ENCODE measurements at regions not wholly inside any gene's neighbourhood (a gene's known extent, or its start where the extent isn't known, plus 50 kb on each side); places are given as distances from the start of the nearest gene placed in this dataset.
A peak's percentile ranks its signal among the peaks of the same experiment; 100 is the strongest.

- Histone ChIP-seq H3K36me3 (no peaks in the 10 kb centered on the region), H3K27me3 (replicated peaks; ENCODE audit: insufficient read depth) (no peaks in the 10 kb centered on the region), H3K9me3 (no peaks in the 10 kb centered on the region), H3K4me1 (ENCODE audit: control insufficient read depth in 1 of 2, low read depth in 2 of 2) (no peaks in the 10 kb centered on the region), H3K27ac (no peak overlapping the region), H3K4me3 (no peak overlapping the region)
- peak; percentile 32 for TF ChIP-seq CTCF (IDR thresholded peaks at IDR 0.05)
- DNase-seq (ENCODE audit: low spot score) (no peak), ATAC-seq (ENCODE audit: insufficient number of reproducible peaks, low FRiP score, low read depth) (no peak)
Observed at GRCh38 chr15:29942143-29942542, 119.9 kb upstream of the TJP1 start.

GRCh38 chr15:29939404-29939803 lies 117.1 kb upstream of the TJP1 start:
- DNase-seq (ENCODE audit: low spot score), result no peak
- ATAC-seq (ENCODE audit: insufficient number of reproducible peaks, low FRiP score, low read depth), result no peak
- Histone ChIP-seq H3K4me3 (no peak overlapping the region), H3K36me3 (no peaks in the 10 kb centered on the region), H3K27ac (no peak overlapping the region), H3K4me1 (ENCODE audit: control insufficient read depth in 1 of 2, low read depth in 2 of 2) (no peaks in the 10 kb centered on the region), H3K9me3 (no peaks in the 10 kb centered on the region), H3K27me3 (replicated peaks; ENCODE audit: insufficient read depth) (no peaks in the 10 kb centered on the region)
- no peak for TF ChIP-seq CTCF (IDR thresholded peaks at IDR 0.05)

GRCh38 chr15:29938361-29939335 lies 116.4 kb upstream of the TJP1 start:
- ATAC-seq (ENCODE audit: insufficient number of reproducible peaks, low FRiP score, low read depth), result no peak
- DNase-seq (ENCODE audit: low spot score), result no peak
- H3K36me3 ChIP-seq, result no peaks in the 10 kb centered on the region

GRCh38 chr15:29937956-29938355 lies 115.7 kb upstream of the TJP1 start:
- Histone ChIP-seq H3K36me3 (no peaks in the 10 kb centered on the region), H3K27ac (no peak overlapping the region), H3K27me3 (replicated peaks; ENCODE audit: insufficient read depth) (no peaks in the 10 kb centered on the region), H3K4me1 (ENCODE audit: control insufficient read depth in 1 of 2, low read depth in 2 of 2) (no peaks in the 10 kb centered on the region), H3K4me3 (no peak overlapping the region), H3K9me3 (no peaks in the 10 kb centered on the region)
- ATAC-seq (ENCODE audit: insufficient number of reproducible peaks, low FRiP score, low read depth), result no peak
- no peak for DNase-seq (ENCODE audit: low spot score)
- TF ChIP-seq CTCF (IDR thresholded peaks at IDR 0.05), result no peak

More at GRCh38 chr15:29938361-29939335, 116.4 kb upstream of the TJP1 start:
- Histone ChIP-seq H3K9me3 (no peaks in the 10 kb centered on the region), H3K4me1 (ENCODE audit: control insufficient read depth in 1 of 2, low read depth in 2 of 2) (no peaks in the 10 kb centered on the region), H3K27me3 (replicated peaks; ENCODE audit: insufficient read depth) (no peaks in the 10 kb centered on the region), H3K27ac (no peak overlapping the region), H3K4me3 (no peak overlapping the region)
- TF ChIP-seq CTCF (IDR thresholded peaks at IDR 0.05), result no peak

- Histone ChIP-seq H3K36me3 (no peaks in the 10 kb centered on the region), H3K27ac (no peak overlapping the region), H3K4me1 (ENCODE audit: control insufficient read depth in 1 of 2, low read depth in 2 of 2) (no peaks in the 10 kb centered on the region), H3K4me3 (no peak overlapping the region), H3K27me3 (replicated peaks; ENCODE audit: insufficient read depth) (no peaks in the 10 kb centered on the region), H3K9me3 (no peaks in the 10 kb centered on the region)
- TF ChIP-seq CTCF (IDR thresholded peaks at IDR 0.05), result no peak
- DNase-seq (ENCODE audit: low spot score) (no peak), ATAC-seq (ENCODE audit: insufficient number of reproducible peaks, low FRiP score, low read depth) (no peak)
Observed at GRCh38 chr15:29936353-29937049, 114.2 kb upstream of the TJP1 start.

All from thoracic aorta (tissue), 2 donors.